Glutamatergic neuron (in vitro differentiated cells): ENCODE measurements at regions not wholly inside any gene's neighbourhood (a gene's known extent, or its start where the extent isn't known, plus 50 kb on each side); places are given as distances from the start of the nearest gene placed in this dataset.

Experiments
- DNase-seq: peaks from one replicate; pipeline ENCODE4 v3.0.0; 2022
- H3K27ac Mint-ChIP-seq: one replicate; pipeline ENCODE4 v1.8.0; 2020; ENCODE audit warnings: mild to moderate bottlenecking, mixed read lengths, inconsistent platforms; ENCODE audit not compliant: unreplicated experiment
- H3K27me3 Mint-ChIP-seq: one replicate; pipeline ENCODE4 v1.8.0; 2020; ENCODE audit warnings: mild to moderate bottlenecking, moderate library complexity, mixed read lengths, inconsistent platforms; ENCODE audit not compliant: unreplicated experiment
- H3K36me3 Mint-ChIP-seq: one replicate; pipeline ENCODE4 v1.8.0; 2020; ENCODE audit warnings: mild to moderate bottlenecking, mixed read lengths, inconsistent platforms; ENCODE audit not compliant: unreplicated experiment
- H3K4me1 Mint-ChIP-seq: one replicate; pipeline ENCODE4 v1.8.0; 2020; ENCODE audit warnings: mild to moderate bottlenecking, low read depth, mixed read lengths, inconsistent platforms; ENCODE audit not compliant: unreplicated experiment
- H3K4me3 Mint-ChIP-seq: one replicate; pipeline ENCODE4 v1.8.0; 2020; ENCODE audit warnings: mild to moderate bottlenecking, mixed read lengths, inconsistent platforms; ENCODE audit not compliant: unreplicated experiment
- H3K9me3 Mint-ChIP-seq: one replicate; pipeline ENCODE4 v1.8.0; 2020; ENCODE audit warnings: mild to moderate bottlenecking, moderate library complexity, mixed read lengths, inconsistent platforms; ENCODE audit not compliant: unreplicated experiment
- TF ChIP-seq, protein P1 (sequence below): fragments of 200-600 bp; sonication (generic); IDR thresholded peaks from one replicate; pipeline ENCODE4 v1.5.0; 2021; ENCODE audit not compliant: partially characterized antibody, unreplicated experiment

DNA sequence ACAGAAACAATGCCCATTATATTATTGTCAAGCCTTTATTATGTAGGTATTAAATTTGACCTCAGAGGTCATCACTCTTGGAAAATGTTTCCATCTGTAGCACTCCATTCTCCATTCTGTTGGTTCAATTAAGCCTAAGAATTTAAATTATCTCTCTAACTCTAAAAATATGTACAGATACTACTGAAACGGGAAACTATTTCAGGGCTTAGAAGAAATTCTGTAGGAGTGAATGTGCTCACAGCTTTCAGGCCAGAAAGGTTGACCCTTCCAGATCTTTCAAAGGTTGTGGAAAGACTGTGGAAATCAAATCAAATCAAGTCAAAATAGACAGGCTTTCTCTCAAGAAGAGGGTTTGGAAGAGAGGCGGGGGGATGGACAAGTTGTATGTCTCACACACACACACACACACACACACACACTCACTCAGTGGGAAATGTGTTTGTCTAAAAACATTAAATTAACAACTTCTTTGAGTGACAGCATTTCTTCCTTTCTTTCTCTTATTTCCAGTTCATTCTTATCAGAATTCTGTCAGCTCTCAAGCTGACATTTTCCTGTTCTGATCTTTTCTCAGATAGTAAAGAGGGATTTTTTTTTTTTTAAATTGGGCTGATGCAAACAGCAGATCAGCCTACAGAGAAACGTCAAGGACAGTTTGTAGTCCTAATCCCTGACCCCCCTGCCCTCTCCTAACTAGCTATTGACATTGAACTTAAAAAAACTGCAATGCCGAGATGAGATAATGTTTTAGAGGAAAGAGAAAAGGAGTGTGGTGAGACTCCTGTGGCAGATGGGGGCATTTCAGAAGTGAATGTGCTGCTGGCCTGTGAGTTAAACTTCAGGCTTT is 139.0 kb upstream of the ZFHX3 start:
- Mint-ChIP-seq H3K4me3 (no peak overlapping the region), H3K27ac (no peak overlapping the region), H3K36me3 (peaks cover 5% of the 10 kb centered on the region), H3K4me1 (peaks cover 12% of the 10 kb centered on the region), H3K9me3 (peaks cover 5% of the 10 kb centered on the region), H3K27me3 (peaks cover 7% of the 10 kb centered on the region)
- DNase-seq, result no peak
- TF ChIP-seq, protein P1, sequence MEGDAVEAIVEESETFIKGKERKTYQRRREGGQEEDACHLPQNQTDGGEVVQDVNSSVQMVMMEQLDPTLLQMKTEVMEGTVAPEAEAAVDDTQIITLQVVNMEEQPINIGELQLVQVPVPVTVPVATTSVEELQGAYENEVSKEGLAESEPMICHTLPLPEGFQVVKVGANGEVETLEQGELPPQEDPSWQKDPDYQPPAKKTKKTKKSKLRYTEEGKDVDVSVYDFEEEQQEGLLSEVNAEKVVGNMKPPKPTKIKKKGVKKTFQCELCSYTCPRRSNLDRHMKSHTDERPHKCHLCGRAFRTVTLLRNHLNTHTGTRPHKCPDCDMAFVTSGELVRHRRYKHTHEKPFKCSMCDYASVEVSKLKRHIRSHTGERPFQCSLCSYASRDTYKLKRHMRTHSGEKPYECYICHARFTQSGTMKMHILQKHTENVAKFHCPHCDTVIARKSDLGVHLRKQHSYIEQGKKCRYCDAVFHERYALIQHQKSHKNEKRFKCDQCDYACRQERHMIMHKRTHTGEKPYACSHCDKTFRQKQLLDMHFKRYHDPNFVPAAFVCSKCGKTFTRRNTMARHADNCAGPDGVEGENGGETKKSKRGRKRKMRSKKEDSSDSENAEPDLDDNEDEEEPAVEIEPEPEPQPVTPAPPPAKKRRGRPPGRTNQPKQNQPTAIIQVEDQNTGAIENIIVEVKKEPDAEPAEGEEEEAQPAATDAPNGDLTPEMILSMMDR, result no peak

DNA sequence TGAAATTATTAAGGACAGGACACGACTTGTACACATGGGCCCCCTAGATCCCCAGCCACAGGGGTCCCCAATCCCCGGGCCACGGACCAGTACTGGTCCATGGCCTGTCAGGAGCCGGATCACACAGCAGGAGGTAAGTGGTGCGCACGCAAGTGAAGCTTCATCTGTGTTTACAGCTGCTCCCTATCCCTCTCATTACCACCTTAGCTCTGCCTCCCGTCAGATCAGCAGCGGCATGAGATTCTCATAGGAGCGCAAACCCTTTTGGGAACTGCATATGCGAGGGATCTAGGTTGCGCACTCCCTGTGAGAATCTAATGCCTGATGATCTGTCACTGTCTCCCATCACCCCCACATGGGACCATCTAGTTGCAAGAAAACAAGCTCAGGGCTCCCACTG is 137.8 kb upstream of the ZFHX3 start:
- H3K36me3 Mint-ChIP-seq, result no peaks in the 10 kb centered on the region
- peaks cover 3% of the 10 kb centered on the region for H3K4me1 Mint-ChIP-seq
- TF ChIP-seq, protein P1, result no peak
- H3K4me3 Mint-ChIP-seq, result no peak overlapping the region
- H3K27ac Mint-ChIP-seq, result no peak overlapping the region
- no peak for DNase-seq
- H3K9me3 Mint-ChIP-seq, result peaks cover 2% of the 10 kb centered on the region
- H3K27me3 Mint-ChIP-seq, result peaks cover 4% of the 10 kb centered on the region

DNA sequence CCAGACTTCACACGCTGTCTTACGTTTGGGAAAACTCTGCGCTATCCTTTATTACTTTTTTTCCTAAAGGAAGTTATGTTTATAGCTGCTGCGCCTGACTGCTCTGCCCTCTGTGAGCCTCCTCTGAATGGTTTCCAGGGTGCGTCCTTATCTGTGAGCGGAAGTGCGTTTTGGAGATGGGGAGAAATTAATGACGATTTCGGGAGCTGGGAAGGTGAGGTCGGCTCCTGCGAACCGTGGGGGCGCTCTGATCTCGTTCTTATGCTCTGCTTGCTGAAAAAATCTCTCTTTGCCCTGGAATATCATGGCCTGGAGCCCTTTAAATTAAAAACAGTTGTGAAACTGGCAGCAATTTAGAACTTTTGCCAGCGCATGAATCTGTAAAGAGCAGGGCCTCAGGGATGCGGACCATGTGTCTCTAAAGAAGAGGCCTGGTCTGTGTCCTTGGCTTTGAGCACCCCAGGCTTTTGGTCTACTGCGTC is 135.7 kb upstream of the ZFHX3 start:
- Mint-ChIP-seq H3K36me3 (no peaks in the 10 kb centered on the region), H3K27ac (peak overlapping the region; percentile 44), H3K4me1 (no peaks in the 10 kb centered on the region), H3K27me3 (peaks cover 2% of the 10 kb centered on the region), H3K4me3 (no peak overlapping the region), H3K9me3 (peaks cover 2% of the 10 kb centered on the region)
- no peak for DNase-seq
- TF ChIP-seq, protein P1, result no peak

DNA sequence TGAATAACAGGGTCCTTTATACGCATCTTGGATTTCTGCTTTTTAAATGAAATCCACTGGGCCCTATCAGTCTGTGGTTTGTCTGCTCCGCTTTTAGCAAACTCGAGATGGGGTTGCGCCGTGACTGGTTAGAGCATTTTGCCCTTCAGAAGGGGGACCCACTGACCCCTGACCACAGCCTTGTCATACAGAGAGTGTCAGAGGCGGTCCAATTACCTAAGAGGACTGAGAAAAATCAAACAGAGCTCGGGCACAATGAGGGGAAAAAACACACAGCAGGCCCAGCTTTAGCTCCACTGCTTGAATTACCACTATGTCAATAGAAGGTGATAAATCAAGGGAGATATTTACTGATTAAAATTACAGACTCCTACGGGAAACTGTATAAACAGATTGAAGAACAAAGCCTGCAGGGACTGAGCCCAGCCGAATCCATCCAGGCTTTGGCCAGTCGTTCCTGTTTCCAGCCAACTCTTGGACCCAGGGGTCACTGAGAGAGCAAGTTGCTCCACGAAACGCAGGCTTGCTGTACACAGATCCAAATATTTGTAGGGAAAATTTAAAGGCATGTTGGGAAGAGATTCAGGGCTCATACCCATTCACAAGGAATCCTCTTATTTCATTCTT is 131.9 kb upstream of the ZFHX3 start:
- Mint-ChIP-seq H3K27me3 (no peaks in the 10 kb centered on the region), H3K4me3 (no peak overlapping the region), H3K9me3 (peaks cover 2% of the 10 kb centered on the region), H3K36me3 (no peaks in the 10 kb centered on the region), H3K4me1 (no peaks in the 10 kb centered on the region), H3K27ac (no peak overlapping the region)
- TF ChIP-seq, protein P1, result no peak
- DNase-seq, result no peak

DNA sequence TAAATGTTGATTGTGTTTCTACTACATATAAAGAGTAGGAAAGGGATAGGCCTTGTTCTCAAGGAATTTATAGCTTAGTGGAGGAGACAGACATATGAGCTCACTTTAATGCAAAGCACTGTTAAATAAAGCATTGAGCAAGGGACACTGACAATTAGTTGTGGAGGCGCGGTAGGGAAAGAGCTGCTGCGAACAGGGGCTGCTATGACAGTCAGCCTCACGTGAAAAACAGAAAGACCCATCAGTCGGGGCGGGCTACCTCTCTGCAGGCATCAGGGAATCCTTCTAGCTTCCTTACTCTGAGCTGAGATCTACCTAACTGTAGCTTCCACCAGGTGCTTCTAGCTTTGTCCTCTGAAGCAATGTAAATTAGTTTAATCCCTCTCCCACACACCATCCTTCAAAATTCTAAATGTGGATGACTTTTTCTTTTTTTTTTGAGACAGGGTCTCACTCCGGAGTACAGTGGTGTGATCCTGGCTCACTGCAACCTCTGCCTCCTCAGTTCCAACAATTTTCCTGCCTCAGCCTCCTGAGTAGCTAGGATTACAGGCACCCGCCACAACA is 129.9 kb upstream of the ZFHX3 start:
- no peak for DNase-seq
- no peak overlapping the region for H3K4me3 Mint-ChIP-seq
- no peaks in the 10 kb centered on the region for H3K36me3 Mint-ChIP-seq
- peaks cover 2% of the 10 kb centered on the region for H3K27me3 Mint-ChIP-seq
- peaks cover 2% of the 10 kb centered on the region for H3K9me3 Mint-ChIP-seq
- TF ChIP-seq, protein P1, result no peak
- no peak overlapping the region for H3K27ac Mint-ChIP-seq
- H3K4me1 Mint-ChIP-seq, result no peaks in the 10 kb centered on the region
